K562 (cell line): ENCODE measurements at regions not wholly inside any gene's neighbourhood (a gene's known extent, or its start where the extent isn't known, plus 50 kb on each side); places are given as distances from the start of the nearest gene placed in this dataset.

Experiments
- ATAC-seq: fragments of 200-7000 bp; cut with Tn5 transposase; 3 replicates; pipeline ENCODE4 v1.9.1; 2020; ENCODE audit warnings: moderate library complexity
- BruUV-seq: library from RNA; stranded (reverse); fragments of 400-500 nt; replicated peaks from 2 replicates; lab custom pipeline; 2021; lab: Mats Ljungman, UMichigan
- CTCF ChIA-PET: fragments of 300-600 bp; formaldehyde crosslinking; extraction: SDS; loops from one replicate; lab custom pipeline; 2021; ENCODE audit warnings: low intra/inter-chr PET ratio; lab: Yijun Ruan, JAX
- POLR2A ChIA-PET: fragments of 300-600, 350-650 bp; sonication (Branson Sonifier 250); formaldehyde crosslinking; extraction: SDS; loops from one replicate; lab custom pipeline; 2021; ENCODE audit warnings: antibody characterized with exemption, inconsistent platforms; lab: Yijun Ruan, JAX
- DNase-seq, 4 experiments: peaks; one replicate each; pipeline versions ENCODE4 v3.0.0 to v3.0.0-alpha.2; 2011 to 2018; ENCODE audit warnings: low spot score in 3 of 4, mixed read lengths in 3 of 4; ENCODE audit errors: extremely low read depth in 1 of 4
- FAIRE-seq: peaks from 2 replicates; lab custom pipeline; 2011; peaks lifted over from hg19 to GRCh38; lab: Jason Lieb, UNC
- H2AFZ ChIP-seq: 2 replicates; pipeline ENCODE4 v1.6.0; 2011; ENCODE audit warnings: low read depth, low read length, control low read depth, inconsistent platforms
- H3K27ac ChIP-seq: fragments of 200-600 bp; 3 replicates; pipeline ENCODE4 v1.8.0; 2011; ENCODE audit warnings: low read depth, mild to moderate bottlenecking, control low read depth, inconsistent platforms, low read length, moderate library complexity, mixed read lengths; ENCODE audit errors: extremely low read depth
- H3K27me3 ChIP-seq, 2 experiments: fragments of 300-600 bp in 1 of 2; 2 replicates in 1 of 2; 3 replicates in 1 of 2; pipeline versions ENCODE4 v1.6.0 to v1.8.0; 2011; ENCODE audit warnings: inconsistent platforms in 2 of 2, low read length in 2 of 2, mild to moderate bottlenecking in 1 of 2, mixed read lengths in 1 of 2, moderate library complexity in 1 of 2; ENCODE audit not compliant: control insufficient read depth in 2 of 2, insufficient read depth in 2 of 2
- H3K36me3 ChIP-seq: fragments of 300-600 bp; 3 replicates; pipeline ENCODE4 v1.8.0; 2011; ENCODE audit warnings: mild to moderate bottlenecking, low read length, inconsistent platforms; ENCODE audit not compliant: control insufficient read depth, insufficient read depth
- H3K4me1 ChIP-seq, 2 experiments: fragments of 200-600 bp in 1 of 2; replicated peaks in 1 of 2; 2 replicates in 1 of 2; 3 replicates in 1 of 2; pipeline versions ENCODE4 v1.5.1 to v1.8.0; 2011; ENCODE audit warnings: inconsistent platforms in 2 of 2, low read length in 2 of 2, mild to moderate bottlenecking in 1 of 2, mixed read lengths in 1 of 2, moderate library complexity in 1 of 2; ENCODE audit not compliant: control insufficient read depth in 2 of 2, insufficient read depth in 2 of 2
- H3K4me2 ChIP-seq: 2 replicates; pipeline ENCODE4 v1.6.1; 2011; ENCODE audit warnings: low read length, control low read depth, inconsistent platforms, mixed read lengths; ENCODE audit not compliant: insufficient read depth
- H3K4me3 ChIP-seq: fragments of 200-600 bp; sonication (generic), shearing (Covaris generic); 2 replicates; pipeline ENCODE4 v1.5.1; 2016; ENCODE audit warnings: control low read depth, inconsistent platforms
- H3K79me2 ChIP-seq: fragments of 200-600 bp; 3 replicates; pipeline ENCODE4 v1.8.0; 2011; ENCODE audit warnings: low read length, inconsistent platforms; ENCODE audit not compliant: control insufficient read depth, insufficient read depth
- H3K9ac ChIP-seq, 2 experiments: 2 replicates each; pipeline versions ENCODE4 v1.6.0 to v1.6.1; 2011; ENCODE audit warnings: low read depth in 2 of 2, low read length in 2 of 2, control low read depth in 1 of 2, inconsistent platforms in 1 of 2, mild to moderate bottlenecking in 1 of 2, mixed read lengths in 1 of 2; ENCODE audit not compliant: insufficient read depth in 1 of 2
- H3K9me1 ChIP-seq: one replicate; pipeline ENCODE4 v1.6.0; 2011; ENCODE audit warnings: inconsistent platforms, mild to moderate bottlenecking, low read length, moderate library complexity; ENCODE audit not compliant: control insufficient read depth, insufficient read depth
- H3K9me3 ChIP-seq: replicated peaks from 2 replicates; pipeline ENCODE4 v1.5.1; 2011; ENCODE audit warnings: low read depth, low read length, inconsistent platforms; ENCODE audit not compliant: control insufficient read depth, insufficient read depth
- H4K20me1 ChIP-seq: replicated peaks from 2 replicates; pipeline ENCODE4 v1.6.1; 2011; ENCODE audit warnings: low read length, inconsistent platforms, mixed read lengths; ENCODE audit not compliant: control insufficient read depth, insufficient read depth
- CREBBP ChIP-seq: IDR thresholded peaks from one replicate; pipeline ENCODE4 v1.6.1; 2012; ENCODE audit warnings: low read depth, mild to moderate bottlenecking, control low read depth, inconsistent platforms, low read length
- MEIS2 ChIP-seq: fragments of 450-650 bp; IDR thresholded peaks from 2 replicates; pipeline ENCODE4 v1.6.1; 2014; ENCODE audit warnings: mild to moderate bottlenecking; ENCODE audit not compliant: partially characterized antibody
- PBX2 ChIP-seq, 2 experiments: IDR thresholded peaks in 1 of 2; conservative IDR thresholded peaks in 1 of 2; 2 replicates each; pipeline ENCODE4 v1.6.1; 2016; ENCODE audit warnings: low read depth in 2 of 2, mild to moderate bottlenecking in 1 of 2, missing compliant biosample characterization in 1 of 2, missing genetic modification characterization in 1 of 2, moderate library complexity in 1 of 2
- PKNOX1 ChIP-seq: fragments of 450-650 bp; IDR thresholded peaks from 2 replicates; pipeline ENCODE4 v1.6.1; 2016
- WGBS: fragments of 100-300 bp; shearing (Covaris generic); methylation state at CpG from one replicate; pipeline ENCODE4 v1.1.6; 2016; ENCODE audit warnings: low coverage, mixed read lengths; ENCODE audit not compliant: insufficient coverage; ENCODE audit errors: missing lambda C conversion rate; 5-methylcytosine and 5-hydroxymethylcytosine counted together
- in situ Hi-C: fragments of 300-500 bp; cut with MboI; formaldehyde crosslinking; loops from 4 replicates; pipeline ENCODE4 v1.15.0; 2018; ENCODE audit warnings: inconsistent platforms, mixed read lengths
- intact Hi-C: fragments of 100-400 bp; cut with micrococcal nuclease; formaldehyde crosslinking; loops from 2 replicates; pipeline ENCODE4 v1.14.2; 2022

GRCh38 chr2:63700271-63700670, 111.5 kb downstream of the MDH1 start:
- Histone ChIP-seq H3K79me2 (no peaks in the 10 kb centered on the region), H3K4me2 (no peak overlapping the region), H3K9me3 (no peaks in the 10 kb centered on the region), H3K4me1 (no peaks in the 10 kb centered on the region), H3K27ac (no peak overlapping the region), H3K4me3 (no peak overlapping the region), H3K9me1 (no peaks in the 10 kb centered on the region), H3K9ac (no peak overlapping the region), H3K27me3 (no peaks in the 10 kb centered on the region), H4K20me1 (0 out of 2 replicates have a peak, but pooled peaks cover 2% of the 10 kb centered on the region), H3K36me3 (no peaks in the 10 kb centered on the region), H2AFZ (no peak overlapping the region)
- ChIA-PET POLR2A (no interaction called here), CTCF (no interaction called here)
- TF ChIP-seq MEIS2 (peak; percentile 32), PBX2 (CRISPR knock-in tag; IDR thresholded peaks at IDR 0.05; ENCODE audit: low read depth) (no peak), PBX2 (tag; conservative IDR thresholded peaks at IDR 0.05; ENCODE audit: low read depth) (peak; percentile 56), PKNOX1 (0 out of 2 replicates have a peak, but pooled peaks have one; percentile 34), CREBBP (no peak)
- WGBS: 2% methylated on average over 3 of the region's 3 CpGs
- intact Hi-C loops: no loop called here
- no peak for FAIRE-seq
- ATAC-seq: no peak
- no peak for DNase-seq
- in situ Hi-C loops: no loop called here
- BruUV-seq: no TSS peak
